CD4-positive, CD25-positive, alpha-beta regulatory T cell (primary cell): ENCODE measurements at regions not wholly inside any gene's neighbourhood (a gene's known extent, or its start where the extent isn't known, plus 50 kb on each side); places are given as distances from the start of the nearest gene placed in this dataset.
A peak's percentile ranks its signal among the peaks of the same experiment; 100 is the strongest.

ENCODE experiments used
- ATAC-seq, 2 donors: fragments of 150-1000 bp; cut with Tn5 transposase; one replicate each; pipeline ENCODE4 v1.10.0; 2021; ENCODE audit warnings: low read depth in 2 of 2, moderate number of reproducible peaks in 2 of 2, moderate library complexity in 1 of 2
- DNase-seq, 3 donors: peaks; one replicate each; pipeline versions ENCODE4 v3.0.0 to v3.0.0-alpha.2; 2012 to 2022; ENCODE audit warnings: mixed read lengths in 1 of 3
- H3K27ac ChIP-seq: one replicate; pipeline ENCODE4 v1.7.0; 2013; ENCODE audit warnings: mild to moderate bottlenecking, low read length; ENCODE audit not compliant: insufficient read depth, poor library complexity, severe bottlenecking
- H3K27me3 ChIP-seq: one replicate; pipeline ENCODE4 v1.7.0; 2013; ENCODE audit warnings: low read length; ENCODE audit not compliant: control insufficient read depth, insufficient read depth
- H3K36me3 ChIP-seq: one replicate; pipeline ENCODE4 v1.7.0; 2013; ENCODE audit warnings: mild to moderate bottlenecking, low read length, moderate library complexity; ENCODE audit not compliant: control insufficient read depth, insufficient read depth
- H3K4me1 ChIP-seq: 2 replicates; pipeline ENCODE4 v1.7.0; 2013; ENCODE audit warnings: mild to moderate bottlenecking, low read length; ENCODE audit not compliant: insufficient read depth, control insufficient read depth, poor library complexity, severe bottlenecking
- H3K4me3 ChIP-seq: one replicate; pipeline ENCODE4 v1.7.0; 2013; ENCODE audit warnings: low read depth, mild to moderate bottlenecking, low read length, moderate library complexity
- H3K9me3 ChIP-seq, 2 experiments: 1 replicate in 1 of 2; 2 replicates in 1 of 2; pipeline ENCODE4 v1.7.0; 2013; ENCODE audit warnings: low read length in 2 of 2, mild to moderate bottlenecking in 1 of 2, moderate library complexity in 1 of 2; ENCODE audit not compliant: control insufficient read depth in 2 of 2
- H3K27ac Mint-ChIP-seq, 3 donors: one replicate each; pipeline ENCODE4 v1.8.0; 2020 to 2022; ENCODE audit warnings: mild to moderate bottlenecking in 3 of 3, mixed read lengths in 3 of 3, moderate library complexity in 2 of 3
- H3K27me3 Mint-ChIP-seq: one replicate; pipeline ENCODE4 v1.8.0; 2022; ENCODE audit warnings: mild to moderate bottlenecking, mixed read lengths
- H3K36me3 Mint-ChIP-seq: one replicate; pipeline ENCODE4 v1.8.0; 2020; ENCODE audit warnings: mixed read lengths
- H3K4me1 Mint-ChIP-seq, 4 donors: one replicate each; pipeline ENCODE4 v1.8.0; 2020 to 2022; ENCODE audit warnings: mixed read lengths in 4 of 4, mild to moderate bottlenecking in 1 of 4
- H3K4me3 Mint-ChIP-seq, 4 donors: one replicate each; pipeline ENCODE4 v1.8.0; 2020 to 2022; ENCODE audit warnings: mild to moderate bottlenecking in 4 of 4, mixed read lengths in 4 of 4, moderate library complexity in 3 of 4
- H3K9me3 Mint-ChIP-seq, 7 donors: one replicate each; pipeline ENCODE4 v1.8.0; 2020 to 2022; ENCODE audit warnings: mixed read lengths in 7 of 7, mild to moderate bottlenecking in 3 of 7, moderate library complexity in 2 of 7

DNA sequence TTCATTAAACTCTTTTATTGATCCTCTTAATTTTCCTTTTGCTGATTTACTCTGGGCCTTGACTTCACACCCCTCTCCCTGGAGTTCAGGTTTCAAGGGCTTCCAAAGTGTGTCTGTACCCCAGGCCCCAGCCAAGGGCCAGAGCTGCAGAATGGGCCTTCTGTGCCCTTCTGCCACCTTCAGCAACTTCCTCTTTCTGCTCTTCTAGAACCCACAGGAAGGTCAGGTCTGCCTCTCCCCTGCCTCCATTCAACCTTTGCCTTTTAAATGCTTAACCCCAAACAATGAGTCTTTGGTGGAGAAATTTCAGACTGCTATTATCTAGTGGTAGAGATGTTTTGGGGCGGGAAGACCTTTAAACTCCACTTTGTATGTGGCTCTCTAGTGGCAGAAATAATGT is 63.1 kb downstream of the TSN start:
- Mint-ChIP-seq H3K9me3 (peaks cover 0 to 4% (median 0%) of the 10 kb centered on the region in 7 donors), H3K36me3 (no peaks in the 10 kb centered on the region), H3K4me1 (no peaks in the 10 kb centered on the region), H3K4me3 (no peak overlapping the region), H3K27ac (no peak overlapping the region), H3K27me3 (peaks cover 12% of the 10 kb centered on the region)
- H3K36me3 ChIP-seq: no peaks in the 10 kb centered on the region
- H3K9me3 ChIP-seq: no peaks in the 10 kb centered on the region
- H3K4me3 ChIP-seq: no peak overlapping the region
- no peak overlapping the region for H3K27ac ChIP-seq
- H3K27me3 ChIP-seq: no peaks in the 10 kb centered on the region
- no peaks in the 10 kb centered on the region for H3K4me1 ChIP-seq
- ATAC-seq: no peak
- DNase-seq: no peak

DNA sequence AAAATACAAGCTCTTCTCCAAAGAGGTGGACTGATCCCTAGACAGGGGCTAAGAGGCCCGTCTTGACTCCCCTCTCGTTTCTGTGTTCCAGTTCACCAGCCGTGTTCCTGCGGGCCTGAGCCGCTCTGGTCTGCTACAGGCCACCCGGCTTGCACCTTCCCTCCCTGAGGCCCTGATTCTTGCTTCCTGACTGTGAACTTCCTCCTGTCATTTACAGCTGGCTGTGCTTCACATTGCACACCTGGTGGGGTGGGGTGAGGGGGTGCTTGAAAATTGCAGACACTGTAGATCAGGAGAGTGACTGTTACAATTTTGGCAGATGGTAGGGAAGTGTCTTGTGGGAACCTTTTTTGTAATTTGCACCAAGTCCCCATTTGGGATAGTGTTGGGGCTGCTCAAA is 64.4 kb downstream of the TSN start:
- Mint-ChIP-seq H3K9me3 (peaks cover 0 to 4% (median 0%) of the 10 kb centered on the region in 7 donors), H3K36me3 (no peaks in the 10 kb centered on the region), H3K4me3 (no peak overlapping the region), H3K27me3 (peaks cover 12% of the 10 kb centered on the region), H3K4me1 (no peaks in the 10 kb centered on the region), H3K27ac (peak overlapping the region in 1 of 3 donors; percentile 9)
- ATAC-seq (no peak), DNase-seq (no peak)
- H3K4me3 ChIP-seq: no peak overlapping the region
- H3K9me3 ChIP-seq: no peaks in the 10 kb centered on the region
- H3K27me3 ChIP-seq: no peaks in the 10 kb centered on the region
- H3K4me1 ChIP-seq: no peaks in the 10 kb centered on the region
- no peaks in the 10 kb centered on the region for H3K36me3 ChIP-seq
- H3K27ac ChIP-seq: no peak overlapping the region

DNA sequence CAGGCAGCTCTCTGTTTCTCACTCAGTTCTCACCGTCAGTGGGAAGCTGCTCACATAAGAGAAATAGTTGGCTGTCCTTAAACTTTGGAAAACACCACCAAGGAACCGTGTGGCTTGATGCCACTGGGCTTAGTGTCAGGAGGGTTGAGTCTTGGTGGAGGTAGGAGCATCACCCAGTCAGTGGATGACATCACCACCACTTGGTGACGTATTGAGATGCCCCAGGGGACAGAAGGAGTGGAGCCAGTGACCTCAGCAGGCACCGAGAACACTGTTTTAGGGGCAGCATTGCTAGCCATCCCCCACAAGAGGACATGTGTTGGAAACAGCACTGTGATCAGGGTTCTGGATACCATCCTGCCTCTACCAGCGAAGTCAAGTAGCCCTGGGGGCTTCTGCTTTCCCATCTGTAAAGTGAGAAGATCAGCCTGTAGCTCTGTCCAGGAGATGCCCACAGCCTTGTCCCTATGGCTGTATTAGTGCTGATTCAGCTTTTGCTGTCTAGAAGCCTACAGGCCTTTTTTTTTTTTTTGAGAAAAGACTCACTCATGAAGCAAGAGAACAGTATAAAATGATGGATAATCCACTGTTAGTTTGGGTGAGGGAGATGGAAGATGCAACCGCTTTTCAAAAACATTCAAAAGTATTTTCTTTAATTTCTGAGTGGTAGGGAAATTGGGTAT is 66.2 kb downstream of the TSN start:
- H3K27ac Mint-ChIP-seq: no peak overlapping the region
- DNase-seq: no peak
- Histone ChIP-seq H3K36me3 (no peaks in the 10 kb centered on the region), H3K9me3 (no peaks in the 10 kb centered on the region), H3K27ac (no peak overlapping the region), H3K4me3 (no peak overlapping the region), H3K4me1 (no peaks in the 10 kb centered on the region), H3K27me3 (no peaks in the 10 kb centered on the region)
- H3K4me3 Mint-ChIP-seq: no peak overlapping the region
- ATAC-seq: no peak
- H3K27me3 Mint-ChIP-seq: peaks cover 18% of the 10 kb centered on the region
- no peaks in the 10 kb centered on the region for H3K36me3 Mint-ChIP-seq
- H3K9me3 Mint-ChIP-seq: peaks cover 0 to 4% (median 0%) of the 10 kb centered on the region in 7 donors
- H3K4me1 Mint-ChIP-seq: peaks cover 0 to 4% (median 0%) of the 10 kb centered on the region in 4 donors

DNA sequence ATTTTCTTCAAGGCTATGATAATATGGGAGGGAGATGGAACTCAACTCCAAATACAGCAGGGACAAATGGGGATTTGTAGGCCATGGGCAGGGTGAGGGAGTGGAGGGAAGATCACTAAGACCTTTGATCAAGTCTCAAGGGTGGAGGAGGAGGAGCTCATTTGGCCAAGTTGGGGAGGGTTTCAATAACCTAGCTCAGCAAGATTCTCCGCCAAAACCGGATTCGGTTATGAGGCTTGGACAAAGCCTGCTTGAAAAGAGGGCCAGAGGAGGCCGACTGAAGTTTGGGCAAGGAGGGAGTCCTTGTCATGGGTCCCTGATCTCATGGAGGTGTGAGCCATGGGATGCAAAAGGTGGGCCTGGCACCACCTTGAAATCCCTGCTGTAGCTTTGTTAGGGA is 68.8 kb downstream of the TSN start:
- Mint-ChIP-seq H3K9me3 (no peaks in the 10 kb centered on the region), H3K36me3 (no peaks in the 10 kb centered on the region), H3K27ac (no peak overlapping the region), H3K4me1 (peaks cover 0 to 4% (median 0%) of the 10 kb centered on the region in 4 donors), H3K27me3 (peaks cover 13% of the 10 kb centered on the region), H3K4me3 (no peak overlapping the region)
- no peak for DNase-seq
- H3K36me3 ChIP-seq: no peaks in the 10 kb centered on the region
- no peak for ATAC-seq
- H3K27me3 ChIP-seq: no peaks in the 10 kb centered on the region
- no peak overlapping the region for H3K4me3 ChIP-seq
- H3K9me3 ChIP-seq: no peaks in the 10 kb centered on the region
- H3K27ac ChIP-seq: no peak overlapping the region
- H3K4me1 ChIP-seq: no peaks in the 10 kb centered on the region

DNA sequence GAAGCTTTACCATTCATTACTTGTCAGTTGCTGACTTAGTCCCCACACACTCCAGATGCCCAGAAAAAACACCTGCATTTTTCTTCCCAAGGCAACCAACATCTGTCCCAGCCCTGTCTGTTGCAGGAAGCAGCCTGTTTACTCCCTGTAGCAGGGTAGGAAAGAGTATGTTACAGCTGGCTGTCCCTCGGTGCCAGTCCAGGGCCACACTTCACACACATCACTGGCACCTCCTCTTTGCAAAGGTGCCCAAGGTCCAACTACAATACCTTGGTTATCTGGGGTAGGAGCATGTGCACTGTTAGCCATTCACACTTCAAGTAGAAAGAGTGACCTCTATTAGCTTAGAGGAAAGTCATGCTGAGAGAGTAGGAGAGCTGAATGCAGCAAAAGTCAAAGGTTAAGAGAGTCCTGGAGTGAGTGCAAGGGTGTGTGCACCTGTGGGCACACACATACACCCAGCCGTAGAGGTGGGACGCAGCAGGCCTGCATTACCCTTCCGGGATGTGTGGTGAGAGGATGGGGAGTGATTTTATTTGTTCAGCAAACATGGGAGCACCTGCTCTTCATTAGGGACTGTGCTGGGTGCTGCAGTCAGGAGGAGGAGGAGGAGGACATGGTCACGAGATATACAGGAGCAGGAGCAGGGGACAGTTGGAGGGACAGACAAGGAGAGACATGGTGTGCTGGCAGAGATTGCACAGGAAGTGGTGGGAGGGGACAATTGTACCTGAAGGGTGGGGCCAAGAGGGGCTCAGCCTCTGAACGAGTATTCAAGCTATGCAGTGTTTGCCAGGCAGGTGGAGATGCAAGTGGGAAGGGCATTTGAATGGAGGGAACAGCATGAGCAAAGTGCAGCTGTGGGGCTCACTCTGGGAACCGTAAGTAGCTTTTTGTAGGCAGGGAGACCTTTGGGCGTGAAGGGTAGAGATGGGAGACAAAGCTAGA is 69.8 kb downstream of the TSN start:
- H3K4me1 Mint-ChIP-seq: peaks cover 0 to 4% (median 0%) of the 10 kb centered on the region in 4 donors
- peaks cover 13% of the 10 kb centered on the region for H3K27me3 Mint-ChIP-seq
- H3K36me3 Mint-ChIP-seq: no peaks in the 10 kb centered on the region
- H3K9me3 ChIP-seq: no peaks in the 10 kb centered on the region
- H3K4me1 ChIP-seq: no peaks in the 10 kb centered on the region
- no peak for DNase-seq
- H3K4me3 ChIP-seq: no peak overlapping the region
- H3K36me3 ChIP-seq: no peaks in the 10 kb centered on the region
- H3K27ac ChIP-seq: no peak overlapping the region
- ATAC-seq: no peak
- H3K9me3 Mint-ChIP-seq: no peaks in the 10 kb centered on the region
- H3K27me3 ChIP-seq: no peaks in the 10 kb centered on the region
- H3K4me3 Mint-ChIP-seq: peak overlapping the region in 1 of 4 donors; percentile 68
- H3K27ac Mint-ChIP-seq: no peak overlapping the region

DNA sequence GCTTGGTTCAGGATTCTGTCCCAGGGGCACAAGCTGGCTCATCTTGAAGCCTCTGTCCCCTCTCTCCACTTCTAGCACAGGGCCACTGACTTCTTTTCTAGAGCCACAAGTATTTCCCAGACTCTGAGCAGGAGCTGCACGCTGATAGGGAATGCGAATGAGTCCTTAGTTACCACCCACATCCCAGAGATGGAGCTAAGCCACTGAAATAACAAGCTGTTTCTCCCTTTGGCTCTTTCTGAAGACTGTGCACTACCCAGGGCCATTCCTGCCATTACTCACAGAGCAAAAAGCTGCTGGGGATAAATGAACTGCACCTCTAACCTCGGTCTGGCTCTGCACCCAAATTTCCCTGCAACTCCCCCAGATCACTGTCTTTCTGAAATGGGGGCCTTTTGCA is 70.6 kb downstream of the TSN start:
- H3K36me3 ChIP-seq: no peaks in the 10 kb centered on the region
- no peaks in the 10 kb centered on the region for H3K9me3 Mint-ChIP-seq
- DNase-seq (no peak), ATAC-seq (no peak)
- H3K4me3 Mint-ChIP-seq: no peak overlapping the region
- H3K27ac Mint-ChIP-seq: no peak overlapping the region
- H3K27me3 Mint-ChIP-seq: peaks cover 13% of the 10 kb centered on the region
- H3K9me3 ChIP-seq: no peaks in the 10 kb centered on the region
- peaks cover 0 to 4% (median 0%) of the 10 kb centered on the region in 4 donors for H3K4me1 Mint-ChIP-seq
- no peak overlapping the region for H3K4me3 ChIP-seq
- H3K4me1 ChIP-seq: no peaks in the 10 kb centered on the region
- H3K36me3 Mint-ChIP-seq: no peaks in the 10 kb centered on the region
- no peak overlapping the region for H3K27ac ChIP-seq
- no peaks in the 10 kb centered on the region for H3K27me3 ChIP-seq

DNA sequence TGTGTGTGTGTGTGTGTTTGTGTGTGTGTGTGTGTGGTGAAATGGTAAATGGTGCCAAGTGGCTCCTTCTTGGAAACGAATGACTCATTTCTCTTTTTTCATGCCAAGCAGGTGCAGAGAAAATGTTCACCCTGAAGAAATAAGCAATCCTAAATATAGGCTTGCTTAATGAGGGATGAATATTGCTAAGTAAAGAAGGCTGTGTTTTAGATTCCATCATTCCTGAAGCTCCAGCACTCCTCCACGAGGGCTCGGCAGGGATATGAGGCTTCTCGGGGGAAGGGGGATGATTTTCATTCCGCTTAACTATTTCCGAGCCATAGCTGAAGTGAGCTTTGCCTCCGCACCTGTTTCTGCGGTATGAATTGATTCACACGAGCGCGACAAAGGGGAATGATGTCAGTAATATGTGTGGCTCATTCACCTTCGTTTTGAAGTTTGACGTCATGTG is 72.9 kb downstream of the TSN start:
- H3K36me3 ChIP-seq: no peaks in the 10 kb centered on the region
- Mint-ChIP-seq H3K9me3 (no peaks in the 10 kb centered on the region), H3K4me1 (peaks cover 0 to 4% (median 0%) of the 10 kb centered on the region in 4 donors), H3K27me3 (peaks cover 13% of the 10 kb centered on the region), H3K4me3 (no peak overlapping the region), H3K27ac (no peak overlapping the region), H3K36me3 (no peaks in the 10 kb centered on the region)
- DNase-seq: no peak
- no peak overlapping the region for H3K27ac ChIP-seq
- H3K4me1 ChIP-seq: no peaks in the 10 kb centered on the region
- no peak for ATAC-seq
- no peaks in the 10 kb centered on the region for H3K27me3 ChIP-seq
- no peaks in the 10 kb centered on the region for H3K9me3 ChIP-seq
- no peak overlapping the region for H3K4me3 ChIP-seq
